Endothelial cell of umbilical vein (primary cell): ENCODE measurements at regions not wholly inside any gene's neighbourhood (a gene's known extent, or its start where the extent isn't known, plus 50 kb on each side); places are given as distances from the start of the nearest gene placed in this dataset.

Experiments used
- BruUV-seq: library from RNA; stranded (reverse); fragments of 400-500 nt; replicated peaks from 2 replicates; lab custom pipeline; 2021; lab: Mats Ljungman, UMichigan
- CTCF ChIA-PET: fragments of 300-600, 350-600 bp; sonication (Branson Sonifier 250); formaldehyde crosslinking; loops from one replicate; lab custom pipeline; 2021; ENCODE audit warnings: antibody characterized with exemption, inconsistent platforms; lab: Charles Lee
- POLR2A ChIA-PET: fragments of 300-600, 350-600 bp; sonication (Branson Sonifier 250); formaldehyde crosslinking; loops from one replicate; lab custom pipeline; 2021; ENCODE audit warnings: antibody characterized with exemption, inconsistent platforms; lab: Charles Lee
- DNase-seq: peaks from one replicate; pipeline ENCODE4 v3.0.0-alpha.2; 2011; ENCODE audit warnings: low read depth, low spot score
- FAIRE-seq: peaks from 2 replicates; lab custom pipeline; 2011; peaks lifted over from hg19 to GRCh38; lab: Jason Lieb, UNC
- H2AFZ ChIP-seq: 2 replicates; pipeline ENCODE4 v1.6.0; 2012; ENCODE audit warnings: low read depth, low read length, control low read depth, inconsistent platforms
- H3K27ac ChIP-seq: 2 replicates; pipeline ENCODE4 v1.5.1; 2011; ENCODE audit warnings: low read depth, mild to moderate bottlenecking, control low read depth, low read length, moderate library complexity; ENCODE audit not compliant: insufficient read depth
- H3K27me3 ChIP-seq, 2 experiments: 2 replicates each; pipeline versions ENCODE4 v1.6.0 to v1.6.1; 2011; ENCODE audit warnings: low read length in 2 of 2, mixed read lengths in 1 of 2; ENCODE audit not compliant: control insufficient read depth in 2 of 2, insufficient read depth in 2 of 2
- H3K36me3 ChIP-seq, 2 experiments: 2 replicates in 1 of 2; 3 replicates in 1 of 2; pipeline ENCODE4 v1.5.1; 2011; ENCODE audit warnings: low read length in 2 of 2, mild to moderate bottlenecking in 1 of 2, moderate library complexity in 1 of 2; ENCODE audit not compliant: control insufficient read depth in 2 of 2, insufficient read depth in 2 of 2; ENCODE audit errors: extremely low read depth in 1 of 2
- H3K4me1 ChIP-seq: 3 replicates; pipeline ENCODE4 v1.5.1; 2011; ENCODE audit warnings: mild to moderate bottlenecking, low read length; ENCODE audit not compliant: control insufficient read depth, insufficient read depth; ENCODE audit errors: extremely low read depth
- H3K4me2 ChIP-seq: 2 replicates; pipeline ENCODE4 v1.6.1; 2011; ENCODE audit warnings: low read length, control low read depth, mixed read lengths; ENCODE audit not compliant: insufficient read depth
- H3K4me3 ChIP-seq, 3 experiments: fragments of 200-600 bp in 1 of 3; sonication (generic), shearing (Covaris generic) in 1 of 3; replicated peaks in 1 of 3; 2 replicates each; pipeline ENCODE4 v1.5.1; 2011 to 2016; ENCODE audit warnings: control low read depth in 3 of 3, low read length in 3 of 3, mild to moderate bottlenecking in 2 of 3, inconsistent platforms in 1 of 3, low read depth in 1 of 3, moderate library complexity in 1 of 3; ENCODE audit not compliant: insufficient read depth in 1 of 3
- H3K79me2 ChIP-seq: 2 replicates; pipeline ENCODE4 v1.6.0; 2012; ENCODE audit warnings: low read length, inconsistent platforms; ENCODE audit not compliant: control insufficient read depth, insufficient read depth
- H3K9ac ChIP-seq: replicated peaks from 2 replicates; pipeline ENCODE3; 2011; ENCODE audit warnings: low read length, control low read depth; ENCODE audit not compliant: insufficient read depth; ENCODE audit errors: extremely low read depth
- H3K9me1 ChIP-seq: replicated peaks from 3 replicates; pipeline ENCODE4 v1.6.0; 2011; ENCODE audit warnings: mild to moderate bottlenecking, low read length; ENCODE audit not compliant: control insufficient read depth, insufficient read depth; ENCODE audit errors: extremely low read depth
- H3K9me3 ChIP-seq: replicated peaks from 2 replicates; pipeline ENCODE4 v1.5.1; 2012; ENCODE audit warnings: low read length, inconsistent platforms; ENCODE audit not compliant: control insufficient read depth, insufficient read depth
- H4K20me1 ChIP-seq: replicated peaks from 2 replicates; pipeline ENCODE3; 2011; ENCODE audit warnings: mild to moderate bottlenecking, low read length; ENCODE audit not compliant: control insufficient read depth, insufficient read depth; ENCODE audit errors: extremely low read depth
- EZH2 ChIP-seq: IDR thresholded peaks from 2 replicates; pipeline ENCODE4 v1.6.1; 2012; ENCODE audit warnings: borderline replicate concordance, low read depth, mild to moderate bottlenecking, moderate library complexity, low read length, inconsistent platforms; ENCODE audit not compliant: severe bottlenecking
- GATA2 ChIP-seq: IDR thresholded peaks from 2 replicates; pipeline ENCODE4 v1.7.0; 2011; ENCODE audit warnings: low read depth, mild to moderate bottlenecking, moderate library complexity, mixed read lengths, low read length; ENCODE audit not compliant: insufficient read length, insufficient read depth
- JUN ChIP-seq: IDR thresholded peaks from 2 replicates; pipeline ENCODE4 v1.6.1; 2011; ENCODE audit warnings: borderline replicate concordance, low read depth; ENCODE audit not compliant: insufficient read length, insufficient read depth
- MYC ChIP-seq: IDR thresholded peaks from one replicate; pipeline ENCODE4 v1.6.1; 2011; ENCODE audit warnings: mild to moderate bottlenecking, low read depth, low read length
- POLR2AphosphoS5 ChIP-seq: IDR thresholded peaks from 2 replicates; pipeline ENCODE4 v1.6.1; 2012; ENCODE audit warnings: low read depth, mild to moderate bottlenecking, control low read depth, low read length, moderate library complexity; ENCODE audit not compliant: insufficient read depth
- dilution Hi-C: fragments of 300-500 bp; cut with MboI; formaldehyde crosslinking; loops from one replicate; pipeline ENCODE4 v1.15.0; 2019; ENCODE audit warnings: low sequenced_read_pairs; ENCODE audit not compliant: extremely low pct_ligation_motif_present
- intact Hi-C: fragments of 100-400 bp; cut with micrococcal nuclease; formaldehyde crosslinking; loops from one replicate; pipeline ENCODE4 v1.10.0; 2022
- TF ChIP-seq, protein P1 (sequence below): IDR thresholded peaks from 2 replicates; pipeline ENCODE4 v1.6.1; 2011; ENCODE audit not compliant: insufficient read depth, insufficient read length
- TF ChIP-seq, protein P2 (sequence below), 2 donors: IDR thresholded peaks; 1 replicate in 1 of 2; 2 replicates in 1 of 2; pipeline ENCODE4 v1.5.1; 2011; ENCODE audit warnings: low read length in 2 of 2, mild to moderate bottlenecking in 2 of 2, moderate library complexity in 2 of 2, control low read depth in 1 of 2, inconsistent platforms in 1 of 2, low read depth in 1 of 2; ENCODE audit not compliant: insufficient read depth in 1 of 2; ENCODE audit errors: extremely low read depth in 1 of 2

DNA sequence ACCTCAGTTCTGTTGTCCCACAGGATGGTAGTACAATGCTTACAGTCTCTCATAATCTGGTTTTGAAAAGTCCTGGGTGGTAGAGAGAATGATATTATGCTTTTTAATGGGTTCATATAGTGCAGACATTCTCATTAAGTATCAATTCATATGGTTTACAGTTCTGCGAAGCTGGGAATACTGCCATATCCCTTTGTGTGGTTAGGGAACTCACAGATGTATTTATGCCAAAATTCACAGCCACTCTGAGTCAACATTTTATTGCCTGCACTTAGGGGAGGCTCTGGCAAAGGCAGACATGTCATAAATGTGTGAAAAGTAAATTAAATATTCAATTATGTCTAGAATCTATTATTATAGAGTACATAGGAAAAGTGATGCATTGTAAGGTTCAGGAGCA is 808.2 kb downstream of the SUCLG1 start:
- H3K4me3 ChIP-seq: no peak overlapping the region
- intact Hi-C loops: no loop called here
- no peaks in the 10 kb centered on the region for H3K36me3 ChIP-seq
- no peaks in the 10 kb centered on the region for H3K9me1 ChIP-seq
- FAIRE-seq: no peak
- no peaks in the 10 kb centered on the region for H3K27me3 ChIP-seq
- no peak overlapping the region for H3K9ac ChIP-seq
- no peak for DNase-seq
- no peaks in the 10 kb centered on the region for H3K4me1 ChIP-seq
- no TSS peak for BruUV-seq
- no peaks in the 10 kb centered on the region for H4K20me1 ChIP-seq
- H3K4me2 ChIP-seq: no peak overlapping the region
- no peak overlapping the region for H3K27ac ChIP-seq
- no peaks in the 10 kb centered on the region for H3K9me3 ChIP-seq
- dilution Hi-C loops: no loop called here
- H3K79me2 ChIP-seq: no peaks in the 10 kb centered on the region
- TF ChIP-seq JUN: no peak
- TF ChIP-seq, protein P1, sequence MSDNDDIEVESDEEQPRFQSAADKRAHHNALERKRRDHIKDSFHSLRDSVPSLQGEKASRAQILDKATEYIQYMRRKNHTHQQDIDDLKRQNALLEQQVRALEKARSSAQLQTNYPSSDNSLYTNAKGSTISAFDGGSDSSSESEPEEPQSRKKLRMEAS: no peak
- no peak for TF ChIP-seq GATA2
- TF ChIP-seq POLR2AphosphoS5: no peak
- TF ChIP-seq EZH2: no peak
- CTCF ChIA-PET: no interaction called here
- no peak overlapping the region for H2AFZ ChIP-seq
- POLR2A ChIA-PET: no interaction called here

DNA sequence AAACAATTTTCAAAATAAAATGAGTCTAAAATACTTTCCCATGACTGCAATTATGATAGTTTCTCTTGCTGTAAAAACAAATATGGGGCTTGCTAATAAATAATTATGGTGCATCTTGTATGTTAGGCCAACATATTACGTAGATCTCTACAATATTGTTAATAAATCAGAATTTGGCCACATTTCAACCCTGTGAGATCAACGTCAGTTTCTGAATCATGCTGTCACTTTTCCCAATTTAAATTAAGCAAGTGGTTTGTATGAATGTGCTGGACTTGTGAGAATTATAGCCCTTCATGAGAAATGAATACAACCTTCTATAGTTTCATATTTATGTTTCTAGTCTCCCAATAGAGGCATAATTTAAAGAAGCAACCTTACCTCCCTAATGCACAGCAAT is 808.9 kb downstream of the SUCLG1 start:
- Histone ChIP-seq H3K9ac (no peak overlapping the region), H4K20me1 (no peaks in the 10 kb centered on the region), H3K27ac (no peak overlapping the region), H3K9me1 (no peaks in the 10 kb centered on the region), H3K36me3 (no peaks in the 10 kb centered on the region), H3K9me3 (no peaks in the 10 kb centered on the region), H3K4me1 (no peaks in the 10 kb centered on the region), H3K27me3 (no peaks in the 10 kb centered on the region), H2AFZ (no peak overlapping the region), H3K4me2 (no peak overlapping the region), H3K4me3 (no peak overlapping the region), H3K79me2 (no peaks in the 10 kb centered on the region)
- DNase-seq (no peak), FAIRE-seq (no peak)
- intact Hi-C loops: no loop called here
- BruUV-seq: no TSS peak
- ChIA-PET CTCF (no interaction called here), POLR2A (no interaction called here)
- no peak for TF ChIP-seq EZH2
- no peak for TF ChIP-seq MYC
- no peak for TF ChIP-seq GATA2
- no peak for TF ChIP-seq POLR2AphosphoS5
- TF ChIP-seq, protein P2, sequence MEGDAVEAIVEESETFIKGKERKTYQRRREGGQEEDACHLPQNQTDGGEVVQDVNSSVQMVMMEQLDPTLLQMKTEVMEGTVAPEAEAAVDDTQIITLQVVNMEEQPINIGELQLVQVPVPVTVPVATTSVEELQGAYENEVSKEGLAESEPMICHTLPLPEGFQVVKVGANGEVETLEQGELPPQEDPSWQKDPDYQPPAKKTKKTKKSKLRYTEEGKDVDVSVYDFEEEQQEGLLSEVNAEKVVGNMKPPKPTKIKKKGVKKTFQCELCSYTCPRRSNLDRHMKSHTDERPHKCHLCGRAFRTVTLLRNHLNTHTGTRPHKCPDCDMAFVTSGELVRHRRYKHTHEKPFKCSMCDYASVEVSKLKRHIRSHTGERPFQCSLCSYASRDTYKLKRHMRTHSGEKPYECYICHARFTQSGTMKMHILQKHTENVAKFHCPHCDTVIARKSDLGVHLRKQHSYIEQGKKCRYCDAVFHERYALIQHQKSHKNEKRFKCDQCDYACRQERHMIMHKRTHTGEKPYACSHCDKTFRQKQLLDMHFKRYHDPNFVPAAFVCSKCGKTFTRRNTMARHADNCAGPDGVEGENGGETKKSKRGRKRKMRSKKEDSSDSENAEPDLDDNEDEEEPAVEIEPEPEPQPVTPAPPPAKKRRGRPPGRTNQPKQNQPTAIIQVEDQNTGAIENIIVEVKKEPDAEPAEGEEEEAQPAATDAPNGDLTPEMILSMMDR (IDR thresholded peaks at IDR 0.05; ENCODE audit: extremely low read depth in 1 of 2, insufficient read depth in 1 of 2, low read depth in 1 of 2, low read length in 2 of 2): no peak
- dilution Hi-C loops: no loop called here
